Osteoblast (primary cell): ENCODE measurements at regions not wholly inside any gene's neighbourhood (a gene's known extent, or its start where the extent isn't known, plus 50 kb on each side); places are given as distances from the start of the nearest gene placed in this dataset.

Experiments
- DNase-seq: peaks from one replicate; pipeline ENCODE4 v3.0.0; 2011; ENCODE audit warnings: low spot score, mixed read lengths; ENCODE audit not compliant: insufficient read length; ENCODE audit errors: missing footprints
- H2AFZ ChIP-seq: 2 replicates; pipeline ENCODE4 v1.6.0; 2011; ENCODE audit warnings: mild to moderate bottlenecking, low read length
- H3K27ac ChIP-seq: 2 replicates; pipeline ENCODE4 v1.5.1; 2011; ENCODE audit warnings: mild to moderate bottlenecking, low read depth, low read length, moderate library complexity
- H3K27me3 ChIP-seq: 2 replicates; pipeline ENCODE4 v1.6.0; 2012; ENCODE audit warnings: mild to moderate bottlenecking, control low read depth, inconsistent platforms, low read length, moderate library complexity; ENCODE audit not compliant: insufficient read depth
- H3K36me3 ChIP-seq: 2 replicates; pipeline ENCODE4 v1.5.1; 2011; ENCODE audit warnings: mild to moderate bottlenecking, low read length, control low read depth, moderate library complexity; ENCODE audit not compliant: insufficient read depth
- H3K4me1 ChIP-seq: 2 replicates; pipeline ENCODE4 v1.5.1; 2011; ENCODE audit warnings: mild to moderate bottlenecking, low read length, control low read depth, moderate library complexity; ENCODE audit not compliant: insufficient read depth
- H3K4me2 ChIP-seq: 2 replicates; pipeline ENCODE4 v1.6.0; 2011; ENCODE audit warnings: mild to moderate bottlenecking, low read length; ENCODE audit not compliant: insufficient read depth
- H3K4me3 ChIP-seq: fragments of 200-600 bp; sonication (generic); 3 replicates; pipeline ENCODE4 v1.5.1; 2012; ENCODE audit warnings: mild to moderate bottlenecking, low read length, inconsistent platforms; ENCODE audit not compliant: insufficient read depth
- H3K79me2 ChIP-seq: 2 replicates; pipeline ENCODE4 v1.6.0; 2012; ENCODE audit warnings: mild to moderate bottlenecking, low read length, control low read depth, inconsistent platforms; ENCODE audit not compliant: insufficient read depth
- H3K9me3 ChIP-seq: 2 replicates; pipeline ENCODE4 v1.5.1; 2011; ENCODE audit warnings: low read depth, low read length, control low read depth
- H4K20me1 ChIP-seq: 2 replicates; pipeline ENCODE4 v1.6.0; 2012; ENCODE audit warnings: mild to moderate bottlenecking, low read length, control low read depth; ENCODE audit not compliant: insufficient read depth
- CTCF ChIP-seq: IDR thresholded peaks from 2 replicates; pipeline ENCODE4 v1.5.1; 2011; ENCODE audit warnings: mild to moderate bottlenecking, low read depth, low read length, moderate library complexity; ENCODE audit errors: extremely low read depth

- Histone ChIP-seq H3K4me3 (no peak overlapping the region), H3K4me2 (no peak overlapping the region), H4K20me1 (no peaks in the 10 kb centered on the region), H3K79me2 (no peaks in the 10 kb centered on the region), H2AFZ (no peak overlapping the region), H3K27me3 (peaks cover 70% of the 10 kb centered on the region), H3K4me1 (no peaks in the 10 kb centered on the region), H3K9me3 (no peaks in the 10 kb centered on the region), H3K27ac (no peak overlapping the region), H3K36me3 (no peaks in the 10 kb centered on the region)
- TF ChIP-seq CTCF = no peak
- no peak for DNase-seq
Measured at GRCh38 chr10:78736926-78737630, 331.7 kb upstream of the ZMIZ1 start.

GRCh38 chr10:78737883-78738856 lies 330.6 kb upstream of the ZMIZ1 start:
- Histone ChIP-seq H3K27me3 (peaks cover 62% of the 10 kb centered on the region), H3K4me3 (no peak overlapping the region), H3K79me2 (no peaks in the 10 kb centered on the region), H3K4me2 (no peak overlapping the region), H3K27ac (no peak overlapping the region), H3K4me1 (no peaks in the 10 kb centered on the region), H3K36me3 (no peaks in the 10 kb centered on the region), H2AFZ (no peak overlapping the region), H3K9me3 (no peaks in the 10 kb centered on the region), H4K20me1 (no peaks in the 10 kb centered on the region)
- TF ChIP-seq CTCF = no peak
- no peak for DNase-seq

GRCh38 chr10:78738861-78739260 lies 329.9 kb upstream of the ZMIZ1 start:
- Histone ChIP-seq H3K79me2 (no peaks in the 10 kb centered on the region), H3K4me2 (no peak overlapping the region), H3K4me3 (no peak overlapping the region), H2AFZ (no peak overlapping the region), H3K4me1 (no peaks in the 10 kb centered on the region), H3K36me3 (no peaks in the 10 kb centered on the region), H3K27ac (no peak overlapping the region), H3K27me3 (peaks cover 58% of the 10 kb centered on the region), H3K9me3 (no peaks in the 10 kb centered on the region), H4K20me1 (no peaks in the 10 kb centered on the region)
- DNase-seq = no peak
- no peak for TF ChIP-seq CTCF
